ENCODE measurements at regions not wholly inside any gene's neighbourhood (a gene's known extent, or its start where the extent isn't known, plus 50 kb on each side); places are given as distances from the start of the nearest gene placed in this dataset.
A peak's percentile ranks its signal among the peaks of the same experiment; 100 is the strongest.

- no peak for DNase-seq (ENCODE audit: low spot score)
- no peak for TF ChIP-seq CTCF (IDR thresholded peaks at IDR 0.05; ENCODE audit: extremely low read depth, missing control alignments)
Observed at GRCh38 chr2:17106418-17106817, 411.8 kb downstream of the RAD51AP2 start.

- peak; percentile 8 for DNase-seq (ENCODE audit: low spot score)
- no peak for TF ChIP-seq CTCF (IDR thresholded peaks at IDR 0.05; ENCODE audit: extremely low read depth, missing control alignments)
Observed at GRCh38 chr2:17104454-17104853, 413.8 kb downstream of the RAD51AP2 start.

GRCh38 chr2:17101596-17101995 is 416.6 kb downstream of the RAD51AP2 start:
- no peak for TF ChIP-seq CTCF (IDR thresholded peaks at IDR 0.05; ENCODE audit: extremely low read depth, missing control alignments)
- no peak for DNase-seq (ENCODE audit: low spot score)

GRCh38 chr2:17101091-17101490 is 417.1 kb downstream of the RAD51AP2 start:
- DNase-seq (ENCODE audit: low spot score), result no peak
- no peak for TF ChIP-seq CTCF (IDR thresholded peaks at IDR 0.05; ENCODE audit: extremely low read depth, missing control alignments)

- TF ChIP-seq CTCF (IDR thresholded peaks at IDR 0.05; ENCODE audit: extremely low read depth, missing control alignments), result no peak
- no peak for DNase-seq (ENCODE audit: low spot score)
Observed at GRCh38 chr2:17095340-17095739, 422.9 kb downstream of the RAD51AP2 start.

GRCh38 chr2:17093712-17094111 is 424.5 kb downstream of the RAD51AP2 start:
- no peak for DNase-seq (ENCODE audit: low spot score)
- no peak for TF ChIP-seq CTCF (IDR thresholded peaks at IDR 0.05; ENCODE audit: extremely low read depth, missing control alignments)

- TF ChIP-seq CTCF (IDR thresholded peaks at IDR 0.05; ENCODE audit: extremely low read depth, missing control alignments), result no peak
- no peak for DNase-seq (ENCODE audit: low spot score)
Observed at GRCh38 chr2:17086990-17087389, 421.4 kb upstream of the CYRIA start.

Data from GM20000 (cell line).